ENCODE measurements at regions not wholly inside any gene's neighbourhood (a gene's known extent, or its start where the extent isn't known, plus 50 kb on each side); places are given as distances from the start of the nearest gene placed in this dataset.

DNA sequence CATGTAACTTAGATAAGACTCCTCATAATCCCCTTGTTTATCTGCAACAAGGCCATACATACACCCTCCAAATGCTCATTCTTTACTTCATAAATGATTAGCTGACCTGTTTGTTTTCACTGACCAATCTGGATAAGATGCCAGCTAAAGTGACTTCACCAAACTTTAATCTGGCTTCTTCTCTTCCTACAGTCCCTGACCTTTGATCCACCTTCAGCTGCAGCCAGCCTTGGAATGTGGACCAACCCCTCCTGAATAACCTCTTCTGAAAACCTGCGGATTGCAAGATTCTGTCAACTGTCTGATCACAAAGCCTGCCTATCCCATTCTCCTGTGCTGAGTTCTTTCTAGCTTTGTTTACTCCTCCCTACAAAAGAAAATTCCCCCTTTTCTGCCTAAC, 476.8 kb downstream of the LRRC70 start:
- Mint-ChIP-seq H3K9me3 (peaks cover 13 to 18% of the 10 kb centered on the region in 2 donors), H3K27me3 (ENCODE audit: low read depth in 2 of 2) (no peaks in the 10 kb centered on the region), H3K4me3 (no peak overlapping the region), H3K27ac (no peak overlapping the region), H3K36me3 (no peaks in the 10 kb centered on the region), H3K4me1 (no peaks in the 10 kb centered on the region)
- DNase-seq (no peak), ATAC-seq (no peak)
- TF ChIP-seq CTCF (IDR thresholded peaks at IDR 0.05), result no peak
- intact Hi-C loops (cut with micrococcal nuclease), result no loop called here
- Histone ChIP-seq H3K4me3 (ENCODE audit: low read length) (no peak overlapping the region), H3K27me3 (ENCODE audit: control insufficient read depth, insufficient read depth, low read length) (no peaks in the 10 kb centered on the region), H3K9me3 (ENCODE audit: control insufficient read depth, insufficient read depth, low read length) (peaks cover 3% of the 10 kb centered on the region), H3K4me1 (ENCODE audit: control insufficient read depth, insufficient read depth, low read length) (no peaks in the 10 kb centered on the region), H3K27ac (ENCODE audit: low read length) (no peak overlapping the region), H3K36me3 (ENCODE audit: control insufficient read depth, insufficient read depth, low read length) (no peaks in the 10 kb centered on the region)
- WGBS (ENCODE audit: insufficient coverage), result 92% methylated on average over 1 of the region's 1 CpG

GRCh38 chr5:63053019-63053638, 474.5 kb downstream of the LRRC70 start:
- Histone ChIP-seq H3K27ac (ENCODE audit: low read length) (no peak overlapping the region), H3K27me3 (ENCODE audit: control insufficient read depth, insufficient read depth, low read length) (no peaks in the 10 kb centered on the region), H3K4me3 (ENCODE audit: low read length) (no peak overlapping the region), H3K9me3 (ENCODE audit: control insufficient read depth, insufficient read depth, low read length) (peaks cover 3% of the 10 kb centered on the region), H3K4me1 (ENCODE audit: control insufficient read depth, insufficient read depth, low read length) (no peaks in the 10 kb centered on the region), H3K36me3 (ENCODE audit: control insufficient read depth, insufficient read depth, low read length) (no peaks in the 10 kb centered on the region)
- WGBS (ENCODE audit: insufficient coverage), result 77% methylated on average over 6 of the region's 6 CpGs
- H3K9me3 Mint-ChIP-seq, result peaks cover 11 to 15% of the 10 kb centered on the region in 2 donors
- H3K4me1 Mint-ChIP-seq, result no peaks in the 10 kb centered on the region
- TF ChIP-seq CTCF (IDR thresholded peaks at IDR 0.05), result no peak
- no peak for ATAC-seq
- no peaks in the 10 kb centered on the region for H3K36me3 Mint-ChIP-seq
- H3K4me3 Mint-ChIP-seq, result no peak overlapping the region
- intact Hi-C loops (cut with micrococcal nuclease), result no loop called here
- no peaks in the 10 kb centered on the region for H3K27me3 Mint-ChIP-seq (ENCODE audit: low read depth in 2 of 2)
- DNase-seq, result no peak
- no peak overlapping the region for H3K27ac Mint-ChIP-seq

GRCh38 chr5:63050916-63051315, 472.3 kb downstream of the LRRC70 start:
- no peak overlapping the region for H3K27ac Mint-ChIP-seq
- Histone ChIP-seq H3K27ac (ENCODE audit: low read length) (no peak overlapping the region), H3K36me3 (ENCODE audit: control insufficient read depth, insufficient read depth, low read length) (no peaks in the 10 kb centered on the region), H3K4me3 (ENCODE audit: low read length) (no peak overlapping the region), H3K27me3 (ENCODE audit: control insufficient read depth, insufficient read depth, low read length) (no peaks in the 10 kb centered on the region), H3K9me3 (ENCODE audit: control insufficient read depth, insufficient read depth, low read length) (peaks cover 3% of the 10 kb centered on the region), H3K4me1 (ENCODE audit: control insufficient read depth, insufficient read depth, low read length) (no peaks in the 10 kb centered on the region)
- intact Hi-C loops (cut with micrococcal nuclease), result no loop called here
- no peaks in the 10 kb centered on the region for H3K36me3 Mint-ChIP-seq
- no peaks in the 10 kb centered on the region for H3K4me1 Mint-ChIP-seq
- H3K27me3 Mint-ChIP-seq (ENCODE audit: low read depth in 2 of 2), result no peaks in the 10 kb centered on the region
- no peak for TF ChIP-seq CTCF (IDR thresholded peaks at IDR 0.05)
- DNase-seq (no peak), ATAC-seq (no peak)
- peaks cover 11 to 16% of the 10 kb centered on the region in 2 donors for H3K9me3 Mint-ChIP-seq
- no peak overlapping the region for H3K4me3 Mint-ChIP-seq
- no CpG with 5 or more reads among the region's 2 CpGs for WGBS (ENCODE audit: insufficient coverage)

DNA sequence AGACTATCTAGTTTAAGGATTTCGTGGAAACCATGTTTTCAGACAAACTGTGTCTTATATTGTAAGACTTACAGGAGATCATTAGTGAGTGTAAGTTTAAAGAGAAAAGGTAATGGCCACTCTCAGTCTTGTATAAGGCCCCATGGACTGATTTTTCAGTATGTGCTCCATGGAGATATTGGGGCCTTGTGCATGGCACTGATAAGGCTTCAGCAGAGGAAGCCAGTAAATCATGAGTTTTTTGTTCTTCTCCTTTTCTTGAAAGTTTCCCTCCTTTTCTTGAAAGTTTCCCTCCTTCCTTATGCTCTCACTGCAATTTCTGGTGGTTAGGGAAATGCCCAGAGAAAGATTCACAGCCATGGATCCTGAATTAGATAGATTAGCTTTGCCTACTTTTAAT, 471.3 kb downstream of the LRRC70 start:
- H3K4me1 Mint-ChIP-seq, result no peaks in the 10 kb centered on the region
- DNase-seq, result no peak
- intact Hi-C loops (cut with micrococcal nuclease), result no loop called here
- ATAC-seq, result no peak
- no peak for TF ChIP-seq CTCF (IDR thresholded peaks at IDR 0.05)
- WGBS (ENCODE audit: insufficient coverage), result 56% methylated on average over 1 of the region's 1 CpG
- no peaks in the 10 kb centered on the region for H3K36me3 Mint-ChIP-seq
- peaks cover 10 to 14% of the 10 kb centered on the region in 2 donors for H3K9me3 Mint-ChIP-seq
- H3K27me3 Mint-ChIP-seq (ENCODE audit: low read depth in 2 of 2), result no peaks in the 10 kb centered on the region
- no peaks in the 10 kb centered on the region for H3K27me3 ChIP-seq (ENCODE audit: control insufficient read depth, insufficient read depth, low read length)
- no peak overlapping the region for H3K4me3 ChIP-seq (ENCODE audit: low read length)
- no peak overlapping the region for H3K4me3 Mint-ChIP-seq
- no peaks in the 10 kb centered on the region for H3K36me3 ChIP-seq (ENCODE audit: control insufficient read depth, insufficient read depth, low read length)
- H3K4me1 ChIP-seq (ENCODE audit: control insufficient read depth, insufficient read depth, low read length), result no peaks in the 10 kb centered on the region
- no peak overlapping the region for H3K27ac Mint-ChIP-seq
- peaks cover 3% of the 10 kb centered on the region for H3K9me3 ChIP-seq (ENCODE audit: control insufficient read depth, insufficient read depth, low read length)
- H3K27ac ChIP-seq (ENCODE audit: low read length), result no peak overlapping the region
